Activated B cell treated with CpG ODN at 0.5 μM for 24 hours (primary cell): ENCODE measurements at regions not wholly inside any gene's neighbourhood (a gene's known extent, or its start where the extent isn't known, plus 50 kb on each side); places are given as distances from the start of the nearest gene placed in this dataset.
"Not testable (repeated sequence)": the region's sequence is repeated elsewhere in the genome, so short reads cannot be mapped to it uniquely, and the experiment has no call there.

Experiments
- ATAC-seq: fragments of 200-7000 bp; cut with Tn5 transposase; one replicate; pipeline ENCODE4 v1.10.0; 2021; ENCODE audit warnings: low read depth, mild to moderate bottlenecking, moderate library complexity
- CTCF ChIA-PET: fragments of 350-600 bp; sonication (Branson Sonifier 250); formaldehyde crosslinking; loops from one replicate; lab custom pipeline; 2021; ENCODE audit warnings: antibody characterized with exemption; lab: Charles Lee
- POLR2A ChIA-PET: fragments of 350-600 bp; sonication (Branson Sonifier 250); formaldehyde crosslinking; loops from one replicate; lab custom pipeline; 2021; ENCODE audit warnings: antibody characterized with exemption; lab: Charles Lee
- DNase-seq: peaks from one replicate; pipeline ENCODE4 v3.0.0; 2022
- H3K27ac Mint-ChIP-seq: one replicate; pipeline ENCODE4 v1.8.0; 2020; ENCODE audit warnings: mixed read lengths
- H3K27me3 Mint-ChIP-seq: one replicate; pipeline ENCODE4 v1.8.0; 2021; ENCODE audit warnings: mixed read lengths
- H3K36me3 Mint-ChIP-seq: one replicate; pipeline ENCODE4 v1.8.0; 2021; ENCODE audit warnings: low read depth, mixed read lengths
- H3K4me1 Mint-ChIP-seq: one replicate; pipeline ENCODE4 v1.8.0; 2021; ENCODE audit warnings: mixed read lengths
- H3K4me3 Mint-ChIP-seq: one replicate; pipeline ENCODE4 v1.8.0; 2020; ENCODE audit warnings: mild to moderate bottlenecking, mixed read lengths
- H3K9me3 Mint-ChIP-seq: one replicate; pipeline ENCODE4 v1.8.0; 2020; ENCODE audit warnings: mixed read lengths
- CTCF ChIP-seq: fragments of 200-600 bp; IDR thresholded peaks from one replicate; pipeline ENCODE4 v1.8.0; 2022; ENCODE audit warnings: antibody characterized with exemption, mild to moderate bottlenecking
- intact Hi-C: fragments of 100-400 bp; cut with micrococcal nuclease; formaldehyde crosslinking; loops from one replicate; pipeline ENCODE4 v1.15.1; 2024

GRCh38 chr2:76697439-76697838 is 824.7 kb downstream of the LRRTM4 start:
- DNase-seq, H3K27me3 Mint-ChIP-seq, H3K9me3 Mint-ChIP-seq, H3K36me3 Mint-ChIP-seq, H3K4me1 Mint-ChIP-seq, ATAC-seq, POLR2A ChIA-PET, intact Hi-C loops, H3K27ac Mint-ChIP-seq, H3K4me3 Mint-ChIP-seq, CTCF ChIA-PET: not testable (repeated sequence)

- no peak overlapping the region for H3K4me3 Mint-ChIP-seq
- intact Hi-C loops, result no loop called here
- POLR2A ChIA-PET, result no interaction called here
- H3K27me3 Mint-ChIP-seq, result no peaks in the 10 kb centered on the region
- H3K36me3 Mint-ChIP-seq, result no peaks in the 10 kb centered on the region
- no peak overlapping the region for H3K27ac Mint-ChIP-seq
- TF ChIP-seq CTCF, result no peak
- CTCF ChIA-PET, result no interaction called here
- DNase-seq, result no peak
- H3K4me1 Mint-ChIP-seq, result no peaks in the 10 kb centered on the region
- ATAC-seq, result no peak
- peaks cover 3% of the 10 kb centered on the region for H3K9me3 Mint-ChIP-seq
Observed at GRCh38 chr2:76692908-76693307, 829.3 kb downstream of the LRRTM4 start.

GRCh38 chr2:76688732-76689131 is 833.4 kb downstream of the LRRTM4 start:
- intact Hi-C loops, result no loop called here
- no peak for DNase-seq
- no peak overlapping the region for H3K4me3 Mint-ChIP-seq
- no peak for TF ChIP-seq CTCF
- no peaks in the 10 kb centered on the region for H3K36me3 Mint-ChIP-seq
- H3K27ac Mint-ChIP-seq, result no peak overlapping the region
- CTCF ChIA-PET, result no interaction called here
- no peak for ATAC-seq
- POLR2A ChIA-PET, result no interaction called here
- no peaks in the 10 kb centered on the region for H3K4me1 Mint-ChIP-seq
- peaks cover 4% of the 10 kb centered on the region for H3K9me3 Mint-ChIP-seq
- H3K27me3 Mint-ChIP-seq, result no peaks in the 10 kb centered on the region

GRCh38 chr2:76687923-76688322 is 834.3 kb downstream of the LRRTM4 start:
- POLR2A ChIA-PET, result no interaction called here

GRCh38 chr2:76684756-76685155 is 837.4 kb downstream of the LRRTM4 start:
- intact Hi-C loops, result no loop called here
- ChIA-PET POLR2A (no interaction called here), CTCF (no interaction called here)
- ATAC-seq, result no peak
- H3K36me3 Mint-ChIP-seq, result no peaks in the 10 kb centered on the region
- H3K27ac Mint-ChIP-seq, result no peak overlapping the region
- peaks cover 6% of the 10 kb centered on the region for H3K9me3 Mint-ChIP-seq
- H3K4me1 Mint-ChIP-seq, result no peaks in the 10 kb centered on the region
- no peaks in the 10 kb centered on the region for H3K27me3 Mint-ChIP-seq
- TF ChIP-seq CTCF, result no peak
- H3K4me3 Mint-ChIP-seq, result no peak overlapping the region
- no peak for DNase-seq

More at GRCh38 chr2:76687923-76688322, 834.3 kb downstream of the LRRTM4 start:
- H3K9me3 Mint-ChIP-seq, result peaks cover 4% of the 10 kb centered on the region
- H3K27ac Mint-ChIP-seq, result no peak overlapping the region
- H3K4me3 Mint-ChIP-seq, result no peak overlapping the region
- no peak for ATAC-seq
- no peaks in the 10 kb centered on the region for H3K27me3 Mint-ChIP-seq
- CTCF ChIA-PET, result no interaction called here
- no peaks in the 10 kb centered on the region for H3K4me1 Mint-ChIP-seq
- no peaks in the 10 kb centered on the region for H3K36me3 Mint-ChIP-seq
- DNase-seq, result no peak
- TF ChIP-seq CTCF, result no peak
- intact Hi-C loops, result no loop called here

GRCh38 chr2:76679025-76679396 is 843.2 kb downstream of the LRRTM4 start:
- TF ChIP-seq CTCF, result no peak
- CTCF ChIA-PET, result no interaction called here
- intact Hi-C loops, result no loop called here
- DNase-seq (no peak), ATAC-seq (no peak)
- Mint-ChIP-seq H3K9me3 (peaks cover 2% of the 10 kb centered on the region), H3K4me3 (no peak overlapping the region), H3K36me3 (no peaks in the 10 kb centered on the region), H3K27ac (no peak overlapping the region), H3K27me3 (no peaks in the 10 kb centered on the region), H3K4me1 (no peaks in the 10 kb centered on the region)
- POLR2A ChIA-PET, result interaction anchor here (0.6 kb wide), 1 partner anchor 1694 kb away, joined by 8 read pairs; no protein-coding TSS in a partner anchor
